ENCODE measurements at regions not wholly inside any gene's neighbourhood (a gene's known extent, or its start where the extent isn't known, plus 50 kb on each side); places are given as distances from the start of the nearest gene placed in this dataset.

GRCh38 chr7:79930604-79931003 lies 204.0 kb upstream of the GNAI1 start:
- FAIRE-seq (no peak), ATAC-seq (no peak), DNase-seq (ENCODE audit: low read depth, low spot score) (no peak)
- TF ChIP-seq BCL11A (IDR thresholded peaks at IDR 0.05; ENCODE audit: low read depth, low read length) = no peak
- TF ChIP-seq NR2C1 (IDR thresholded peaks at IDR 0.05) = no peak
- no peak for TF ChIP-seq RAD51 (IDR thresholded peaks at IDR 0.05)
- TF ChIP-seq ZNF622 (IDR thresholded peaks at IDR 0.05) = no peak
- TF ChIP-seq YY1 (IDR thresholded peaks at IDR 0.05; ENCODE audit: low read depth, low read length) = no peak
- TF ChIP-seq HSF1 (IDR thresholded peaks at IDR 0.05; ENCODE audit: low read depth, low read length) = no peak
- TF ChIP-seq ZBED1 (IDR thresholded peaks at IDR 0.05; ENCODE audit: borderline replicate concordance) = no peak
- no peak for TF ChIP-seq KLF5 (IDR thresholded peaks at IDR 0.05; ENCODE audit: partially characterized antibody)
- TF ChIP-seq SIX5 (IDR thresholded peaks at IDR 0.05; ENCODE audit: low read depth, low read length, severe bottlenecking) = no peak
- TF ChIP-seq RUNX3 (IDR thresholded peaks at IDR 0.05; ENCODE audit: low read length) = no peak
- no peak for TF ChIP-seq RELA (IDR thresholded peaks at IDR 0.05; ENCODE audit: borderline replicate concordance, partially characterized antibody)
- TF ChIP-seq SMAD5 (IDR thresholded peaks at IDR 0.05; ENCODE audit: low read depth) = no peak
- Histone ChIP-seq H3K27me3 (replicated peaks in 1 of 2; ENCODE audit: control insufficient read depth in 2 of 2, insufficient read depth in 2 of 2, low read length in 1 of 2) (no peaks in the 10 kb centered on the region), H3K9me3 (replicated peaks; ENCODE audit: control insufficient read depth, insufficient read depth, low read length) (no peaks in the 10 kb centered on the region), H3K4me1 (ENCODE audit: control insufficient read depth, insufficient read depth, low read length) (no peaks in the 10 kb centered on the region), H3K79me2 (ENCODE audit: control insufficient read depth, insufficient read depth, low read length) (no peaks in the 10 kb centered on the region), H3K4me3 (no peak overlapping the region), H3K36me3 (ENCODE audit: control insufficient read depth in 2 of 2, insufficient read depth in 2 of 2, low read length in 1 of 2) (no peaks in the 10 kb centered on the region), H4K20me1 (ENCODE audit: control insufficient read depth, insufficient read depth) (no peaks in the 10 kb centered on the region), H3K4me2 (ENCODE audit: control insufficient read depth, insufficient read depth) (no peak overlapping the region), H3K9ac (ENCODE audit: control insufficient read depth, insufficient read depth, low read length) (no peak overlapping the region), H2AFZ (ENCODE audit: control insufficient read depth, low read depth, low read length) (no peak overlapping the region), H3K27ac (ENCODE audit: control insufficient read depth, insufficient read depth) (no peak overlapping the region)
- intact Hi-C loops (cut with micrococcal nuclease; ENCODE audit: unreplicated experiment) (no loop called here), in situ Hi-C loops (cut with MboI) (no loop called here)
- ChIA-PET POLR2A (no interaction called here), CTCF (no interaction called here), SMC1A (ENCODE audit: uncharacterized antibody, unreplicated experiment) (no interaction called here), RAD21 (ENCODE audit: unreplicated experiment) (no interaction called here)
- BruUV-seq (replicated peaks) = no TSS peak
- 0% methylated on average over 2 of the region's 2 CpGs for WGBS (ENCODE audit: insufficient coverage, insufficient replicate concordance, low lambda C conversion rate, missing lambda C conversion rate)
